Activated CD8-positive, alpha-beta T cell treated with anti-CD3 and anti-CD28 coated beads, Interleukin-2, amount 10 ng/mL, durations not matched to agents 7 days and 5 days (primary cell): ENCODE measurements at regions not wholly inside any gene's neighbourhood (a gene's known extent, or its start where the extent isn't known, plus 50 kb on each side); places are given as distances from the start of the nearest gene placed in this dataset.

Source experiments
- ATAC-seq: fragments of 150-1000 bp; cut with Tn5 transposase; one replicate; pipeline ENCODE4 v1.10.0; 2021; ENCODE audit warnings: moderate library complexity
- CTCF ChIA-PET: fragments of 350-600 bp; sonication (Branson Sonifier 250); formaldehyde crosslinking; loops from one replicate; lab custom pipeline; 2021; ENCODE audit warnings: antibody characterized with exemption; lab: Charles Lee
- POLR2A ChIA-PET: fragments of 350-600 bp; sonication (Branson Sonifier 250); formaldehyde crosslinking; loops from one replicate; lab custom pipeline; 2021; ENCODE audit warnings: antibody characterized with exemption; lab: Charles Lee
- DNase-seq: peaks from one replicate; pipeline ENCODE4 v3.0.0-alpha.2; 2020
- H3K27ac Mint-ChIP-seq: one replicate; pipeline ENCODE4 v1.8.0; 2021; ENCODE audit warnings: mild to moderate bottlenecking, mixed read lengths
- H3K27me3 Mint-ChIP-seq: one replicate; pipeline ENCODE4 v1.8.0; 2021; ENCODE audit warnings: low read depth, mixed read lengths
- H3K36me3 Mint-ChIP-seq: one replicate; pipeline ENCODE4 v1.8.0; 2021; ENCODE audit warnings: low read depth, mixed read lengths
- H3K4me1 Mint-ChIP-seq: one replicate; pipeline ENCODE4 v1.8.0; 2021; ENCODE audit warnings: low read depth, mixed read lengths
- H3K4me3 Mint-ChIP-seq: one replicate; pipeline ENCODE4 v1.8.0; 2021; ENCODE audit warnings: mild to moderate bottlenecking, mixed read lengths
- H3K9me3 Mint-ChIP-seq: one replicate; pipeline ENCODE4 v1.8.0; 2022; ENCODE audit warnings: mixed read lengths; ENCODE audit not compliant: insufficient read depth

DNA sequence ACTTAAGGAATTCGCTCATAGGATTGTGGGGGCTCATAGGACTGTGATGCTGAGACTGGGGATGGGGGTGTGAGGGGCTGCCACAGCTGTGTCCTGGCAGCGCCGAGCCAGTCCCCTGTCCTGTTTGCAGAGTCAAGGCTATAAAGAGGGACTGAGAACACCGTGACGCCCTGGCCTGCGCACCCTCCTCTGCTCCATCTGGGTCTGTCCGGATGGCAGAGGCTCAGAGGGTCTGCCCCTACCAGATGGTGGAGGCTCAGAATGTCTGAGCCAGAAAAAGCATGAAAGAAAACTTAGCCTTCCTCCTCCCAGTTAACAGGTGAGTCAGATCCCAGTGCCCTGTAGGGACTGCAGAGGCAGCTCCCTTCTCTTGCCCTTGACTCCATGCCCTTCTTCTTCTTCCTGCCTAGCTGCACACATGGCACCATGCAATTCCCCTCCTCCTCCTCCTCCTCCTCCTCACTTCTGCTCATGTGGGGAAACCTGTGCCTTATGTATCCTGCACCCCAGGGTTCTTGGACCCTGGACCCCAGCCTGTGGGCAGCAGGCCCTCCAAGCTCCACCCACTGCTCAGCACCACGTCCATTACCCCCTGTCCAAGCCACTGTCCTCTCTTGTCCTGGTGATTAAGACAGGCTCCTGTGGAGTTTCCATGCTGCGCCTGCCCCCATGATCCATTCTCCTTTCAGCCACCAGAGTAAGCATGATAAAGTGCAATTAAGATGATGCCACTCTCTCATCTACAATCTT, 410.0 kb upstream of the SULF2 start:
- POLR2A ChIA-PET = no interaction called here
- DNase-seq = no peak
- Mint-ChIP-seq H3K36me3 (no peaks in the 10 kb centered on the region), H3K9me3 (no peaks in the 10 kb centered on the region), H3K27me3 (no peaks in the 10 kb centered on the region), H3K4me1 (no peaks in the 10 kb centered on the region), H3K27ac (no peak overlapping the region), H3K4me3 (no peak overlapping the region)
- ATAC-seq = no peak
- CTCF ChIA-PET = no interaction called here

GRCh38 chr20:48194583-48194982, 409.3 kb upstream of the SULF2 start:
- ATAC-seq (no peak), DNase-seq (no peak)
- Mint-ChIP-seq H3K27ac (no peak overlapping the region), H3K27me3 (no peaks in the 10 kb centered on the region), H3K9me3 (no peaks in the 10 kb centered on the region), H3K4me1 (no peaks in the 10 kb centered on the region), H3K4me3 (no peak overlapping the region), H3K36me3 (no peaks in the 10 kb centered on the region)
- POLR2A ChIA-PET = no interaction called here
- CTCF ChIA-PET = no interaction called here

- CTCF ChIA-PET = no interaction called here
Measured at GRCh38 chr20:48193627-48194425, 408.5 kb upstream of the SULF2 start.

DNA sequence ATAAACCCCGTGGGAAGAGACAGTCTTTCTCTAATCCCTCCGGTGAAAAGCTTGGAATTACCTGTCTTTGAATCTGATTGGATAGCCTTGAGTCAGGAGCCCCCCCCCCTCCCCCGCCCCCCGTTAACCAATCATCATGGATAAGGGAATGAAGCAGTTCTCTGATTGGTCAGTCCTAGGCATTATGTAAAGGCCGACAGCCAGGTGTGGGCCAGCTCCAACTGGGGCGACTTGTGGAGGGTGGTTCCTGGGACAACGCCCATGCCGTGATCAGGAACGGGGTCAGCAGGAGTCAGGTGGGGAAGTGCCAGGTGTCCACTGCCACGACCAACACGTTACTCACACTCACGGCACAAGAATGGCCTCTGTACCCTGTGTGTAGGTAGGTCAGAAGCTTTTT, 406.8 kb upstream of the SULF2 start:
- no peaks in the 10 kb centered on the region for H3K36me3 Mint-ChIP-seq
- H3K4me1 Mint-ChIP-seq = no peaks in the 10 kb centered on the region
- no peaks in the 10 kb centered on the region for H3K27me3 Mint-ChIP-seq
- no peak for ATAC-seq
- no peak overlapping the region for H3K27ac Mint-ChIP-seq
- ChIA-PET POLR2A (no interaction called here), CTCF (no interaction called here)
- DNase-seq = no peak
- no peak overlapping the region for H3K4me3 Mint-ChIP-seq
- no peaks in the 10 kb centered on the region for H3K9me3 Mint-ChIP-seq

More at GRCh38 chr20:48193627-48194425, 408.5 kb upstream of the SULF2 start:
- H3K9me3 Mint-ChIP-seq = no peaks in the 10 kb centered on the region
- DNase-seq (no peak), ATAC-seq (no peak)
- H3K27ac Mint-ChIP-seq = no peak overlapping the region
- POLR2A ChIA-PET = no interaction called here
- H3K4me3 Mint-ChIP-seq = no peak overlapping the region
- H3K4me1 Mint-ChIP-seq = no peaks in the 10 kb centered on the region
- H3K27me3 Mint-ChIP-seq = no peaks in the 10 kb centered on the region
- H3K36me3 Mint-ChIP-seq = no peaks in the 10 kb centered on the region

GRCh38 chr20:48191200-48191599, 405.9 kb upstream of the SULF2 start:
- ATAC-seq (no peak), DNase-seq (no peak)
- no peaks in the 10 kb centered on the region for H3K9me3 Mint-ChIP-seq
- no peak overlapping the region for H3K4me3 Mint-ChIP-seq
- no peaks in the 10 kb centered on the region for H3K27me3 Mint-ChIP-seq
- H3K36me3 Mint-ChIP-seq = no peaks in the 10 kb centered on the region
- H3K4me1 Mint-ChIP-seq = no peaks in the 10 kb centered on the region
- ChIA-PET CTCF (no interaction called here), POLR2A (no interaction called here)
- no peak overlapping the region for H3K27ac Mint-ChIP-seq

DNA sequence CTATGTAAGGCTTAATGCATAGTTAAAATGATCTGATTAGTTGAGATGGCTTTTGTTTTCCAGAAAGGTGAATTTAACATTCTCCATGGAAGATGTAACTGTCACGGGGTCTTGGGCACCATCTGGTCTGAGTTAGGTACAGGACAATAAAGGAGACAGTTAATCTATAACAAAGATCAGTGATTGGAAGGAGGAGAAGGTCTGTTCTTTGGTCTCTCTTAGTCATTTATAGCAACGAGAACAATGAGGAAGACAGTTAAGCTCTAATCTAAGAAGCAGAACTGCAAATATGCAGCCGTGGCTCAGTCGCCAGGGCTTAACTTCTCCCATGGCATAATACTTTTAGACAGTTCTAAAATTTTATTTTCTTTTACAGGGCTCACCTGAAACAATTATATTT, 405.5 kb upstream of the SULF2 start:
- DNase-seq (no peak), ATAC-seq (no peak)
- Mint-ChIP-seq H3K4me1 (no peaks in the 10 kb centered on the region), H3K36me3 (no peaks in the 10 kb centered on the region), H3K9me3 (no peaks in the 10 kb centered on the region), H3K27me3 (no peaks in the 10 kb centered on the region), H3K27ac (no peak overlapping the region), H3K4me3 (no peak overlapping the region)
- ChIA-PET CTCF (interaction anchor here (1.2 kb wide), 1 partner anchor 465 kb away, joined by 4 read pairs; no protein-coding TSS in a partner anchor), POLR2A (no interaction called here)

- no peak for DNase-seq
- H3K4me3 Mint-ChIP-seq = no peak overlapping the region
- H3K36me3 Mint-ChIP-seq = no peaks in the 10 kb centered on the region
- no peak for ATAC-seq
- ChIA-PET POLR2A (no interaction called here), CTCF (interaction anchor here (0.9 kb wide), 1 partner anchor 10 kb away, joined by 3 read pairs; no protein-coding TSS in a partner anchor)
- H3K27me3 Mint-ChIP-seq = no peaks in the 10 kb centered on the region
- H3K27ac Mint-ChIP-seq = no peak overlapping the region
- H3K9me3 Mint-ChIP-seq = no peaks in the 10 kb centered on the region
- H3K4me1 Mint-ChIP-seq = no peaks in the 10 kb centered on the region
Measured at GRCh38 chr20:48189181-48189580, 403.9 kb upstream of the SULF2 start.

GRCh38 chr20:48187851-48188250, 402.6 kb upstream of the SULF2 start:
- CTCF ChIA-PET = no interaction called here

GRCh38 chr20:48186915-48187314, 401.6 kb upstream of the SULF2 start:
- no peaks in the 10 kb centered on the region for H3K9me3 Mint-ChIP-seq
- H3K4me1 Mint-ChIP-seq = no peaks in the 10 kb centered on the region
- CTCF ChIA-PET = no interaction called here
- H3K36me3 Mint-ChIP-seq = no peaks in the 10 kb centered on the region
- no peak for ATAC-seq
- H3K27ac Mint-ChIP-seq = no peak overlapping the region
- no peak overlapping the region for H3K4me3 Mint-ChIP-seq
- POLR2A ChIA-PET = no interaction called here
- no peaks in the 10 kb centered on the region for H3K27me3 Mint-ChIP-seq
- DNase-seq = no peak

More at GRCh38 chr20:48187851-48188250, 402.6 kb upstream of the SULF2 start:
- Mint-ChIP-seq H3K27me3 (no peaks in the 10 kb centered on the region), H3K27ac (no peak overlapping the region), H3K4me1 (no peaks in the 10 kb centered on the region), H3K4me3 (no peak overlapping the region), H3K36me3 (no peaks in the 10 kb centered on the region), H3K9me3 (no peaks in the 10 kb centered on the region)
- ATAC-seq (no peak), DNase-seq (no peak)
- POLR2A ChIA-PET = no interaction called here

- Mint-ChIP-seq H3K36me3 (no peaks in the 10 kb centered on the region), H3K4me3 (no peak overlapping the region), H3K27me3 (no peaks in the 10 kb centered on the region), H3K27ac (no peak overlapping the region), H3K4me1 (no peaks in the 10 kb centered on the region), H3K9me3 (no peaks in the 10 kb centered on the region)
- no peak for DNase-seq
- POLR2A ChIA-PET = no interaction called here
- no peak for ATAC-seq
- CTCF ChIA-PET = no interaction called here
Measured at GRCh38 chr20:48186447-48186846, 401.2 kb upstream of the SULF2 start.

- CTCF ChIA-PET = no interaction called here
- Mint-ChIP-seq H3K4me1 (no peaks in the 10 kb centered on the region), H3K27ac (no peak overlapping the region), H3K9me3 (no peaks in the 10 kb centered on the region), H3K36me3 (no peaks in the 10 kb centered on the region), H3K27me3 (no peaks in the 10 kb centered on the region), H3K4me3 (no peak overlapping the region)
- DNase-seq (no peak), ATAC-seq (no peak)
- POLR2A ChIA-PET = no interaction called here
Measured at GRCh38 chr20:48184229-48184628, 398.9 kb upstream of the SULF2 start.

- H3K4me3 Mint-ChIP-seq = no peak overlapping the region
- H3K27me3 Mint-ChIP-seq = no peaks in the 10 kb centered on the region
- no peaks in the 10 kb centered on the region for H3K4me1 Mint-ChIP-seq
- no peak for DNase-seq
- no peak for ATAC-seq
- H3K9me3 Mint-ChIP-seq = no peaks in the 10 kb centered on the region
- no peak overlapping the region for H3K27ac Mint-ChIP-seq
- ChIA-PET CTCF (no interaction called here), POLR2A (no interaction called here)
- no peaks in the 10 kb centered on the region for H3K36me3 Mint-ChIP-seq
Measured at GRCh38 chr20:48181261-48181935, 396.1 kb upstream of the SULF2 start.
